ENCODE measurements at regions not wholly inside any gene's neighbourhood (a gene's known extent, or its start where the extent isn't known, plus 50 kb on each side); places are given as distances from the start of the nearest gene placed in this dataset.
"Not testable (repeated sequence)": the region's sequence is repeated elsewhere in the genome, so short reads cannot be mapped to it uniquely, and the experiment has no call there.

- H3K27ac ChIP-seq; DNase-seq (ENCODE audit: low spot score); POLR2A ChIA-PET (ENCODE audit: low non-redundant PET); CTCF ChIA-PET: not testable (repeated sequence)
These were observed 332.9 kb downstream of the CACNA1B start for GRCh38 chr9:138210388-138210986.

GRCh38 chr9:138211070-138211469 is 333.5 kb downstream of the CACNA1B start:
- POLR2A ChIA-PET (ENCODE audit: low non-redundant PET); DNase-seq (ENCODE audit: low spot score); CTCF ChIA-PET; H3K27ac ChIP-seq: not testable (repeated sequence)

DNA sequence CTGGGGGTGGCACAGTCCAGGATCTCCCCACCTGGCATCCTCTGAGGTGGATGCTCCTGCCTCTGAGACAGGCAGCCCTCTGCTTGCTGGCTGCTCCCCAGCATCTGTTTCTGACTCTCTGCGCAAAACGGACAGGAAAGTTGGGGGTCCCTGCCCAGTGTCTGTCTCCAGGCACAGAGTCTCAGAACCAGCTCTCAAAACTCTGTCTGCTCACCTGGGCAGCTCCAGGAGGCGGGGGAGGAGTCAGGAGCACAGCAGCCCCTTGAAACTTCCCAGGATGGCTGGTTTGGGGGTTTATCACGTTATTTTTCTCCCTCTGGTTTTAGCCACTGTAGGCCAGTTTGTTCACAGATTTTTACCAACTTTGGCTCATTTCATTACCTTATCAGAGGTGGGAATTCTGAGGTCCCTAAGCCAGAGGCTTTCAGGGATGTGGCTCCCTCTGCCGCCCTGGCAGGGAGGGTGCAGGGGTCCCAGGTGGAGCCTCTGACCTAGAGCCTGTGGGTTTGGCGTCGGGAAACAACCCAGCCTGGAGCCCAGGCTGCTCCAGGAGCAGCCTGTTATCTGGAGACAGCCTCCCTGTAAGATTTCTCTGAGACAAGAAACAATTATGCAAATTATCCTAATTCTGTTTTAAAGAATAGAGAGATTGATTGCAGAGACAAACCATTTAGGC is 334.1 kb downstream of the CACNA1B start:
- POLR2A ChIA-PET (ENCODE audit: low non-redundant PET); DNase-seq (ENCODE audit: low spot score); CTCF ChIA-PET; H3K27ac ChIP-seq: not testable (repeated sequence)

GRCh38 chr9:138212811-138213210 is 335.2 kb downstream of the CACNA1B start:
- POLR2A ChIA-PET (ENCODE audit: low non-redundant PET); DNase-seq (ENCODE audit: low spot score); H3K27ac ChIP-seq; CTCF ChIA-PET: not testable (repeated sequence)

- POLR2A ChIA-PET (ENCODE audit: low non-redundant PET); DNase-seq (ENCODE audit: low spot score); H3K27ac ChIP-seq; CTCF ChIA-PET: not testable (repeated sequence)
These were observed 336.2 kb downstream of the CACNA1B start for GRCh38 chr9:138213748-138214147.

DNA sequence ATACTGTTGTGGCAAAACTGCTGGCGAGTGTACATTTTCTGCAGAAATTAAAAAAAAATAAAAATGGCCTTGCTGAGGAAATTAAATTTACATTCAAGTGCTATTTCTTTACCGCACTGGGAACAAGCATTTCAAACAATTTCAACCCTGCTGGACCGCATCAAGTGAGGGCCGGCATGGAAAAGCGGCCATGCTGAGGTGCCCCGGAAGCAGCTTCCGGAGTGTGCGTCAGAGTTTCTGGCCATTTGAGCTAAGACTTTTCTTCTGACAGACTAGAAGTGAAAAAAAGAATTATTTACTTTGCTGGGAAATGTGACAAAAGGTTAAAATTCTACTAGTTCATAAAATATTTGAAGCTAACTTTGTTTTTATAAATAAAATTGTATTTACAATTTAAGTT is 337.0 kb downstream of the CACNA1B start:
- DNase-seq (ENCODE audit: low spot score); CTCF ChIA-PET; H3K27ac ChIP-seq; POLR2A ChIA-PET (ENCODE audit: low non-redundant PET): not testable (repeated sequence)

DNA sequence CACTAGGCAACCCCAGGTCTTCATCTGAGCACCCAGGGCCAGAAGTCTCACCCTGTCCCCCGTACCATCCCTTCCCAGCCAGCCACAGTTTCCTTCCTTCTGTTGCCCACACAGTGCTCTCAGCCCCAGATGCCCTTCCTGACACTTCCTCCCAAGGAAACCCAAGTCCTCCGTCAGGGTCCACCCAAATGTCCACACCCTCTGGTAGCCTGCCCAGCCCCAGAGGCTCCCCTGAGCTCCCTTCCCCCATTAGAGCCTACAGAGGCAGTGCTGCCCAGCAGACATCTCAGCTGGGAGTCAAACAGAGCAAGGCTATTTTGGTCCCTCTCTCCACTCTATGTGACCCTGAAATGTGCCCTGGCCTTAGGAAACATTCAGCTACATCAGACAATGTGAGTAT is 338.0 kb downstream of the CACNA1B start:
- CTCF ChIA-PET; H3K27ac ChIP-seq; POLR2A ChIA-PET (ENCODE audit: low non-redundant PET); DNase-seq (ENCODE audit: low spot score): not testable (repeated sequence)

- DNase-seq (ENCODE audit: low spot score); CTCF ChIA-PET; H3K27ac ChIP-seq; POLR2A ChIA-PET (ENCODE audit: low non-redundant PET): not testable (repeated sequence)
These were observed 339.2 kb downstream of the CACNA1B start for GRCh38 chr9:138216817-138217216.

DNA sequence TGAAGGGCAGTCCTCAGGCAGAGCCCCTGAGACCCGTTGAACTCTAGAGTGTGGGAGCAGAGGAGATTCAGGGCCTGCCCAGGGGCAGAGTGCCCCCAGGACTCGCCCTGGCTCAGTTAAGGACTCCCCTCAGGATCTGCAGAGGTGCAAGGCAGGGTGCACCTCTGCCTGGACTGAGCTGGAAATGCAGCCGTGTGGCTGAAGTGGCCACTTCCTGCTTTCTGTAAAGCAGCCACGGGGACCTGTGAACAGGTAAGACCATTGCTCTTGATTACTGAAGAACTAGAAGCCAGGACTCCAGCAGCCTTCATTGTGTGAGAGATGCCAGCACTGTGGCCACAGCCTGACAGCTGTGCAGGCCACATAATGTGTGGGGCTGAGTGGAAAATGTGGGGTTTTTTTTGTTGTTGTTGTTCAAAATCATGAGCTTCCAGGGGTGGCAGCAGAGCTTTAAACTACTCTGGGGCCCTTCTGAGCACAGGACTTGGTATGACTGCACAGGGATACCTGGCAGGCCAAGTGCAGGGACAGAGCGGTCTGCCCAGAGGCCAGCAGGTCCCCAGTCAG is 339.8 kb downstream of the CACNA1B start:
- POLR2A ChIA-PET (ENCODE audit: low non-redundant PET); DNase-seq (ENCODE audit: low spot score); H3K27ac ChIP-seq; CTCF ChIA-PET: not testable (repeated sequence)

DNA sequence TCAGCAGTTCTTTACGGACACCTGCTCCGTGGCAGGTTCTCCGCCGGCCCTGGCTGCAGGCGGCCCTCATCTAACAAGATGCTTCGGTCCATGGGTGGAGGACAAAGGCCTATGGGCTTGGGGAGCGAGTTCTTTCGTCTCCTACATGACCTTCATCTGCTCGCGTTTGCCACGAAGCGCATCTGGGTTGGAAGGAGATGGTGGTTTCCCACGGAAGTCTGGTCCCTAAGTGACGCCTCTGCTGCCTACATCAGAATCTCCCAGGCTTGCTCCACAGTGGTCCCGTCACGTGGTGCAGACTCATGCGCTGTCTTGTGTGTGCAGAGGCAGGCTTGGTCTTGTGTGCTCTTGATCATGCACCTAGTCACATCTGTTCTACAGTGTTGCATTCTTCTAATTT is 341.7 kb downstream of the CACNA1B start:
- CTCF ChIA-PET; H3K27ac ChIP-seq; POLR2A ChIA-PET (ENCODE audit: low non-redundant PET); DNase-seq (ENCODE audit: low spot score): not testable (repeated sequence)

DNA sequence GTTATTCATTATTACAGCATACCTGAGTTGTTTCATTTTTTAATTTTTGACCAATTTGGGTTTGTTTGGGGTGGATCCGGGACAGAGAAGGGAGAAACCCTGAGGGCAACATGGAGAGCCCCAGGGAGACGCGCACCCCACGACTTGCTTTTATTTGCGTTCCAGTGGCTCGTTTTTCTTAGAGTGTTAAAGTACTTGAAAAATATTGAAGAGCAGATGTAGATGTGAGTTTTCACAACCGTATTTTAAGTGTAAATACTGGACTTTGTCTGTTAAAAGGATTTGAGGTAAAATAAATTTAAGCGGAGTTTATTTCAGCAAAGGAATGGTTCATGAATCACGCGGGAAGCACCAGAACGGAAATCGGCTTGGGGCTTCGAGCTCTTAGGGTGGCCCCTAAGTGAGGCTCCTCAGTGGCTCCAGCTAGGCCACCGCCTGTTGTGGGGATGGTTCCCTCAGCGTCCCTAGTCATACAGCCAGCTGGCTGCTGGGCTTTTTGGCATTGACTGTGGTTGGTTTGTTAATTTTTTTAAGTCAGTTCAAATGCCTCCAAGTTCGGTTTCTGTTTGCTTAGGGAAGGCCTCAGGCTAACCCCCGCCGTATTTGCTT is 344.0 kb downstream of the CACNA1B start:
- POLR2A ChIA-PET (ENCODE audit: low non-redundant PET); DNase-seq (ENCODE audit: low spot score); CTCF ChIA-PET: not testable (repeated sequence)
- H3K27ac ChIP-seq: peak overlapping the region; percentile 47; the same call in 1 of the 2 replicates

GRCh38 chr9:138237099-138237498 is 359.5 kb downstream of the CACNA1B start:
- DNase-seq (ENCODE audit: low spot score); CTCF ChIA-PET; POLR2A ChIA-PET (ENCODE audit: low non-redundant PET); H3K27ac ChIP-seq: not testable (repeated sequence)

- H3K27ac ChIP-seq; POLR2A ChIA-PET (ENCODE audit: low non-redundant PET); CTCF ChIA-PET; DNase-seq (ENCODE audit: low spot score): not testable (repeated sequence)
These were observed 405.3 kb downstream of the CACNA1B start for GRCh38 chr9:138282903-138283302.
